OCI-LY7 (cell line): ENCODE measurements at regions not wholly inside any gene's neighbourhood (a gene's known extent, or its start where the extent isn't known, plus 50 kb on each side); places are given as distances from the start of the nearest gene placed in this dataset.
"Not testable (repeated sequence)": the region's sequence is repeated elsewhere in the genome, so short reads cannot be mapped to it uniquely, and the experiment has no call there.

ENCODE experiments used
- BruUV-seq: library from RNA; stranded (reverse); fragments of 400-500 nt; replicated peaks from 2 replicates; lab custom pipeline; 2021; lab: Mats Ljungman, UMichigan
- CTCF ChIA-PET: fragments of 300-600 bp; sonication (Branson Sonifier 250); formaldehyde crosslinking; loops from one replicate; lab custom pipeline; 2022; ENCODE audit warnings: antibody characterized with exemption; ENCODE audit not compliant: unreplicated experiment; lab: Charles Lee
- POLR2A ChIA-PET: fragments of 300-600 bp; sonication (Branson Sonifier 250); formaldehyde crosslinking; loops from one replicate; lab custom pipeline; 2022; ENCODE audit warnings: antibody characterized with exemption; lab: Charles Lee
- DNase-seq: peaks from one replicate; pipeline ENCODE4 v3.0.0-alpha.2; 2015; ENCODE audit warnings: low spot score
- H2AFZ ChIP-seq: fragments of 200-600 bp; sonication (generic), shearing (Covaris generic); 2 replicates; pipeline ENCODE4 v1.6.1; 2014; ENCODE audit warnings: mild to moderate bottlenecking, antibody characterized with exemption, low read length, moderate library complexity
- H3K27ac ChIP-seq: fragments of 200-600 bp; sonication (generic); 2 replicates; pipeline ENCODE4 v1.5.1; 2014; ENCODE audit warnings: mixed run types, low read depth, mild to moderate bottlenecking, moderate library complexity, low read length, inconsistent platforms; ENCODE audit not compliant: poor library complexity, severe bottlenecking
- H3K36me3 ChIP-seq: fragments of 200-600 bp; sonication (generic); 2 replicates; pipeline ENCODE4 v1.6.1; 2014; ENCODE audit warnings: mild to moderate bottlenecking, antibody characterized with exemption, low read length, moderate library complexity, mixed read lengths; ENCODE audit not compliant: insufficient read depth
- H3K4me1 ChIP-seq: fragments of 200-600 bp; sonication (generic); 2 replicates; pipeline ENCODE4 v1.5.1; 2014; ENCODE audit warnings: mild to moderate bottlenecking, low read length; ENCODE audit not compliant: insufficient read depth, poor library complexity, severe bottlenecking
- H3K4me2 ChIP-seq: fragments of 200-600 bp; sonication (generic); 2 replicates; pipeline ENCODE4 v1.6.1; 2014; ENCODE audit warnings: mild to moderate bottlenecking, low read length
- H3K4me3 ChIP-seq: fragments of 200-600 bp; sonication (generic); 2 replicates; pipeline ENCODE4 v1.5.1; 2014; ENCODE audit warnings: mild to moderate bottlenecking, low read depth, low read length; ENCODE audit not compliant: poor library complexity, severe bottlenecking
- H3K79me2 ChIP-seq: fragments of 200-600 bp; sonication (generic); 2 replicates; pipeline ENCODE4 v1.6.1; 2016; ENCODE audit warnings: low read depth, mild to moderate bottlenecking, low read length, moderate library complexity, mixed read lengths; ENCODE audit not compliant: insufficient read depth
- H3K9me2 ChIP-seq: fragments of 200-600 bp; sonication (generic); 2 replicates; pipeline ENCODE4 v1.6.1; 2016; ENCODE audit warnings: mild to moderate bottlenecking, low read length, mixed read lengths; ENCODE audit not compliant: insufficient read depth
- H3K9me3 ChIP-seq: fragments of 200-600 bp; sonication (generic); 2 replicates; pipeline ENCODE4 v1.6.1; 2014; ENCODE audit warnings: mild to moderate bottlenecking, mixed run types, low read length, mixed read lengths
- H4K20me1 ChIP-seq: fragments of 200-600 bp; sonication (generic); 2 replicates; pipeline ENCODE4 v1.6.1; 2014; ENCODE audit warnings: mild to moderate bottlenecking, antibody characterized with exemption, low read length, moderate library complexity, mixed read lengths; ENCODE audit not compliant: insufficient read depth
- EZH2phosphoT487 ChIP-seq: fragments of 200-600 bp; sonication (generic); IDR thresholded peaks from 2 replicates; pipeline ENCODE4 v1.6.1; 2018; ENCODE audit warnings: low read depth, borderline replicate concordance, mild to moderate bottlenecking, mixed run types, antibody characterized with exemption, low read length, moderate library complexity, mixed read lengths
- intact Hi-C: fragments of 100-400 bp; cut with micrococcal nuclease; formaldehyde crosslinking; loops from one replicate; pipeline ENCODE4 v1.10.0; 2022; ENCODE audit not compliant: unreplicated experiment
- TF ChIP-seq, protein P1 (sequence below): fragments of 200-600 bp; sonication (generic); conservative IDR thresholded peaks from 2 replicates; pipeline ENCODE4 v1.5.1; 2014; ENCODE audit warnings: mild to moderate bottlenecking, antibody characterized with exemption, low read length, moderate library complexity, mixed read lengths

DNA sequence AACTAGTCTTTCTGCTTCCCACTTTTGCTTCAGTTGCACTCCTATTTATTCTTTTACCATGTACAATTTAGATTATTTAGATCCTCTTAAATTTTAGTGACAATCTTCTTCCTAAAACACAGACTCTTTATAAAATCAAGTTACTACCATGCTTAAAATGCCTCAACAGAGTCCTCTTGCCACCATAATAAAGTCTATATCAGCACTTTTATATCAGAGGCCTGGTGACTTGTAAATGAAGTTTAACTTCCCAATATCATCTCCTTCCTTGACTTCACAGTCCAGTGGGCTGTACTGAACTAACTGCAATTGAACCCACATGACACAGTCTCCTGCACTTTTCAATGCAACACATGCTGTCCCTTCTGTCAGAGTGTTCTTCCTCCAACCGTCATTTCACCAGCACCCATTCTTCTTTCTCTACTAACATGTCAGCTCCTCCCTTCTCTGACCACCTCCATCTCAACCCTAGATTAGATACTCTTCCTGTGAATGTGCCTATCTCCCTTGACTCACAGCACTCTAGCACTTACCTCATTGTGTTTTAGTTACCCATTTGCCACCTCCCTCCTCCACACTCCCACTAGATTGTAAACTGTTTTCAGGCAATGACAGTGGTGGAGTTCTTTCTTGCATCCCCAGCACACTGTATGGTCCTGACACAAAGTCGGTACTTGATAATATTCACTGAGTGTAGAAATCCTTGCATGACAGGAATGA, 414.9 kb downstream of the SATB2 start:
- Histone ChIP-seq H3K4me3 (no peak overlapping the region), H4K20me1 (no peaks in the 10 kb centered on the region), H3K4me2 (no peak overlapping the region), H3K9me3 (peaks cover 20% of the 10 kb centered on the region; the same call in 1 of the 2 replicates), H2AFZ (no peak overlapping the region; the same call in 1 of the 2 replicates), H3K27ac (no peak overlapping the region), H3K4me1 (peaks cover 7% of the 10 kb centered on the region), H3K79me2 (no peaks in the 10 kb centered on the region), H3K36me3 (no peaks in the 10 kb centered on the region; the same call in 1 of the 2 replicates), H3K9me2 (no peaks in the 10 kb centered on the region)
- no TSS peak for BruUV-seq
- POLR2A ChIA-PET: no interaction called here
- intact Hi-C loops: no loop called here
- DNase-seq: no peak
- CTCF ChIA-PET: no interaction called here
- no peak for TF ChIP-seq EZH2phosphoT487
- TF ChIP-seq, protein P1, sequence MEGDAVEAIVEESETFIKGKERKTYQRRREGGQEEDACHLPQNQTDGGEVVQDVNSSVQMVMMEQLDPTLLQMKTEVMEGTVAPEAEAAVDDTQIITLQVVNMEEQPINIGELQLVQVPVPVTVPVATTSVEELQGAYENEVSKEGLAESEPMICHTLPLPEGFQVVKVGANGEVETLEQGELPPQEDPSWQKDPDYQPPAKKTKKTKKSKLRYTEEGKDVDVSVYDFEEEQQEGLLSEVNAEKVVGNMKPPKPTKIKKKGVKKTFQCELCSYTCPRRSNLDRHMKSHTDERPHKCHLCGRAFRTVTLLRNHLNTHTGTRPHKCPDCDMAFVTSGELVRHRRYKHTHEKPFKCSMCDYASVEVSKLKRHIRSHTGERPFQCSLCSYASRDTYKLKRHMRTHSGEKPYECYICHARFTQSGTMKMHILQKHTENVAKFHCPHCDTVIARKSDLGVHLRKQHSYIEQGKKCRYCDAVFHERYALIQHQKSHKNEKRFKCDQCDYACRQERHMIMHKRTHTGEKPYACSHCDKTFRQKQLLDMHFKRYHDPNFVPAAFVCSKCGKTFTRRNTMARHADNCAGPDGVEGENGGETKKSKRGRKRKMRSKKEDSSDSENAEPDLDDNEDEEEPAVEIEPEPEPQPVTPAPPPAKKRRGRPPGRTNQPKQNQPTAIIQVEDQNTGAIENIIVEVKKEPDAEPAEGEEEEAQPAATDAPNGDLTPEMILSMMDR: no peak

DNA sequence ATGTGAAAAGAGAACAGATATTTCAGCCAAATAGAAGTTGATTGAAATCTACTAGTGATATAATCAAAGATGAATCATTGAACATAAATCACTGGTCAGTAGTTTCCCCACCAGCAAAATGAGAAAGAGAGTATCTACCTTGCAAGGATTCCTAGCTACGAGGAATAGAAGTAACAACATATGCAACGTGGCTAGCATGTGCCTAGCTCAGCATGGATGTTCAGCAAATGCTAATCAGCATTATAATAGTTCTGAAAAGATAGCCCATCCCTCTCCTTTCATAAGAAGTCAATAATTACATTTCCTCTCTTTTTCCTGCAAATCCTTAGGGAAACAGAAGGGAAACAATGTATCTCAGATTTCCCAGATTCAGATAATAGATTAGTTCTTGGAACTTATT, 417.2 kb downstream of the SATB2 start:
- DNase-seq: no peak
- TF ChIP-seq, protein P1: no peak
- no peak for TF ChIP-seq EZH2phosphoT487
- CTCF ChIA-PET: no interaction called here
- Histone ChIP-seq H3K36me3 (no peaks in the 10 kb centered on the region; the same call in 1 of the 2 replicates), H3K4me1 (peaks cover 15% of the 10 kb centered on the region), H3K9me3 (peaks cover 20% of the 10 kb centered on the region), H3K9me2 (no peaks in the 10 kb centered on the region), H3K27ac (no peak overlapping the region), H4K20me1 (no peaks in the 10 kb centered on the region), H2AFZ (no peak overlapping the region), H3K4me3 (no peak overlapping the region), H3K79me2 (no peaks in the 10 kb centered on the region), H3K4me2 (no peak overlapping the region)
- intact Hi-C loops: no loop called here
- BruUV-seq: no TSS peak
- POLR2A ChIA-PET: no interaction called here

DNA sequence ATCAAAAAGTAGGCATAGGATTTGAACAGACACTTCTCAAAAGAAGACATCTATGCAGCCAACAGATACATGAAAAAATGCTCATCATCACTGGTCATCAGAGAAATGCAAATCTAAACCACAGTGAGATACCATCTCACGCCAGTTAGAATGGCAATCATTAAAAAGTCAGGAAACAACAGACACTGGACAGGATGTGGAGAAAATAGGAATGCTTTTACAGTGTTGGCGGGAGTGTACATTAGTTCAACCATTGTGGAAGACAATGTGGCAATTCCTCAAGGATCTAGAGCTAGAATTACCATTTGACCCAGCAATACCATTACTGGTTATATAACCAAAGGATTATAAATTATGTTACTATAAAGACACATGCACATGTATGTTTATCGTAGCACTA, 424.0 kb downstream of the SATB2 start:
- H3K9me2 ChIP-seq, BruUV-seq, POLR2A ChIA-PET, H3K4me2 ChIP-seq, H2AFZ ChIP-seq, DNase-seq, H3K79me2 ChIP-seq, H3K36me3 ChIP-seq, H3K27ac ChIP-seq, intact Hi-C loops, CTCF ChIA-PET, H4K20me1 ChIP-seq, H3K4me3 ChIP-seq, H3K9me3 ChIP-seq: not testable (repeated sequence)
- peaks cover 15% of the 10 kb centered on the region for H3K4me1 ChIP-seq
